ENCODE measurements at regions not wholly inside any gene's neighbourhood (a gene's known extent, or its start where the extent isn't known, plus 50 kb on each side); places are given as distances from the start of the nearest gene placed in this dataset.

GRCh38 chr3:182083112-182083511, 371.4 kb downstream of the SOX2 start:
- DNase-seq: no peak

GRCh38 chr3:182092662-182093262, 381.0 kb downstream of the SOX2 start:
- DNase-seq: peak; percentile 93 to 95

GRCh38 chr3:182094321-182094720, 382.6 kb downstream of the SOX2 start:
- DNase-seq: no peak

- no peak for DNase-seq
Observed at GRCh38 chr3:182104881-182105280, 393.2 kb downstream of the SOX2 start.

- DNase-seq: no peak
Observed at GRCh38 chr3:182105875-182106274, 394.1 kb downstream of the SOX2 start.

GRCh38 chr3:182108371-182108770, 396.6 kb downstream of the SOX2 start:
- DNase-seq: no peak

- DNase-seq: no peak
Observed at GRCh38 chr3:182111967-182112366, 400.2 kb downstream of the SOX2 start.

GRCh38 chr3:182115328-182116015, 403.7 kb downstream of the SOX2 start:
- DNase-seq: no peak

GRCh38 chr3:182116386-182116785, 404.7 kb downstream of the SOX2 start:
- DNase-seq: no peak

GRCh38 chr3:182117131-182117530, 405.4 kb downstream of the SOX2 start:
- DNase-seq: no peak

- no peak for DNase-seq
Observed at GRCh38 chr3:182117583-182117982, 405.9 kb downstream of the SOX2 start.

GRCh38 chr3:182118066-182118465, 406.3 kb downstream of the SOX2 start:
- no peak for DNase-seq

GRCh38 chr3:182121401-182121800, 409.7 kb downstream of the SOX2 start:
- peak in 1 of 2 experiments; percentile 49 for DNase-seq

- no peak for DNase-seq
Observed at GRCh38 chr3:182122779-182123178, 411.1 kb downstream of the SOX2 start.

GRCh38 chr3:182124187-182124586, 412.5 kb downstream of the SOX2 start:
- no peak for DNase-seq

- DNase-seq: no peak
Observed at GRCh38 chr3:182124716-182125115, 413.0 kb downstream of the SOX2 start.

- no peak for DNase-seq
Observed at GRCh38 chr3:182129740-182130139, 418.0 kb downstream of the SOX2 start.

GRCh38 chr3:182133752-182134151, 422.0 kb downstream of the SOX2 start:
- DNase-seq: no peak

- DNase-seq: no peak
Observed at GRCh38 chr3:182135056-182135455, 423.3 kb downstream of the SOX2 start.

GRCh38 chr3:182136008-182136910, 424.5 kb downstream of the SOX2 start:
- DNase-seq: no peak

GRCh38 chr3:182138393-182138792, 426.7 kb downstream of the SOX2 start:
- DNase-seq: no peak

GRCh38 chr3:182139627-182140357, 428.1 kb downstream of the SOX2 start:
- DNase-seq: no peak

GRCh38 chr3:182142928-182143327, 431.2 kb downstream of the SOX2 start:
- DNase-seq: no peak

Measured in NCI-H526 (cell line).